BJ (cell line): ENCODE measurements at regions not wholly inside any gene's neighbourhood (a gene's known extent, or its start where the extent isn't known, plus 50 kb on each side); places are given as distances from the start of the nearest gene placed in this dataset.
A peak's percentile ranks its signal among the peaks of the same experiment; 100 is the strongest.

Source experiments
- CTCF ChIA-PET: fragments of 350-600 bp; formaldehyde crosslinking; extraction: SDS; loops from one replicate; lab custom pipeline; 2021; ENCODE audit warnings: antibody characterized with exemption, inconsistent platforms; lab: Yijun Ruan, JAX
- POLR2A ChIA-PET: fragments of 300-600 bp; sonication (Branson Sonifier 250); formaldehyde crosslinking; extraction: SDS; loops from one replicate; lab custom pipeline; 2021; ENCODE audit warnings: antibody characterized with exemption; lab: Charles Lee
- DNase-seq: peaks from one replicate; pipeline ENCODE4 v3.0.0-alpha.2; 2011; ENCODE audit warnings: low read depth
- H3K27me3 ChIP-seq: 2 replicates; pipeline ENCODE4 v1.6.0; 2011; ENCODE audit warnings: low read length; ENCODE audit not compliant: control insufficient read depth, insufficient read depth
- H3K36me3 ChIP-seq: 2 replicates; pipeline ENCODE4 v1.5.1; 2011; ENCODE audit warnings: low read length; ENCODE audit not compliant: control insufficient read depth, insufficient read depth
- H3K4me3 ChIP-seq: 2 replicates; pipeline ENCODE4 v1.5.1; 2011; ENCODE audit warnings: low read depth, mild to moderate bottlenecking, control low read depth, low read length
- TF ChIP-seq, protein P1 (sequence below): IDR thresholded peaks from 2 replicates; pipeline ENCODE4 v1.5.1; 2011; ENCODE audit warnings: low read depth, mild to moderate bottlenecking, control low read depth, inconsistent platforms, low read length, moderate library complexity; ENCODE audit not compliant: insufficient read depth

- Histone ChIP-seq H3K4me3 (no peak overlapping the region), H3K36me3 (no peaks in the 10 kb centered on the region), H3K27me3 (no peaks in the 10 kb centered on the region)
- ChIA-PET POLR2A (no interaction called here), CTCF (interaction anchor here (0.5 kb wide), 1 partner anchor 19 kb away, joined by 3 read pairs; no protein-coding TSS in a partner anchor)
- no peak for DNase-seq
- TF ChIP-seq, protein P1, sequence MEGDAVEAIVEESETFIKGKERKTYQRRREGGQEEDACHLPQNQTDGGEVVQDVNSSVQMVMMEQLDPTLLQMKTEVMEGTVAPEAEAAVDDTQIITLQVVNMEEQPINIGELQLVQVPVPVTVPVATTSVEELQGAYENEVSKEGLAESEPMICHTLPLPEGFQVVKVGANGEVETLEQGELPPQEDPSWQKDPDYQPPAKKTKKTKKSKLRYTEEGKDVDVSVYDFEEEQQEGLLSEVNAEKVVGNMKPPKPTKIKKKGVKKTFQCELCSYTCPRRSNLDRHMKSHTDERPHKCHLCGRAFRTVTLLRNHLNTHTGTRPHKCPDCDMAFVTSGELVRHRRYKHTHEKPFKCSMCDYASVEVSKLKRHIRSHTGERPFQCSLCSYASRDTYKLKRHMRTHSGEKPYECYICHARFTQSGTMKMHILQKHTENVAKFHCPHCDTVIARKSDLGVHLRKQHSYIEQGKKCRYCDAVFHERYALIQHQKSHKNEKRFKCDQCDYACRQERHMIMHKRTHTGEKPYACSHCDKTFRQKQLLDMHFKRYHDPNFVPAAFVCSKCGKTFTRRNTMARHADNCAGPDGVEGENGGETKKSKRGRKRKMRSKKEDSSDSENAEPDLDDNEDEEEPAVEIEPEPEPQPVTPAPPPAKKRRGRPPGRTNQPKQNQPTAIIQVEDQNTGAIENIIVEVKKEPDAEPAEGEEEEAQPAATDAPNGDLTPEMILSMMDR, result no peak
Observed at GRCh38 chr9:109908459-109909390, 128.7 kb downstream of the PALM2AKAP2 start.

DNA sequence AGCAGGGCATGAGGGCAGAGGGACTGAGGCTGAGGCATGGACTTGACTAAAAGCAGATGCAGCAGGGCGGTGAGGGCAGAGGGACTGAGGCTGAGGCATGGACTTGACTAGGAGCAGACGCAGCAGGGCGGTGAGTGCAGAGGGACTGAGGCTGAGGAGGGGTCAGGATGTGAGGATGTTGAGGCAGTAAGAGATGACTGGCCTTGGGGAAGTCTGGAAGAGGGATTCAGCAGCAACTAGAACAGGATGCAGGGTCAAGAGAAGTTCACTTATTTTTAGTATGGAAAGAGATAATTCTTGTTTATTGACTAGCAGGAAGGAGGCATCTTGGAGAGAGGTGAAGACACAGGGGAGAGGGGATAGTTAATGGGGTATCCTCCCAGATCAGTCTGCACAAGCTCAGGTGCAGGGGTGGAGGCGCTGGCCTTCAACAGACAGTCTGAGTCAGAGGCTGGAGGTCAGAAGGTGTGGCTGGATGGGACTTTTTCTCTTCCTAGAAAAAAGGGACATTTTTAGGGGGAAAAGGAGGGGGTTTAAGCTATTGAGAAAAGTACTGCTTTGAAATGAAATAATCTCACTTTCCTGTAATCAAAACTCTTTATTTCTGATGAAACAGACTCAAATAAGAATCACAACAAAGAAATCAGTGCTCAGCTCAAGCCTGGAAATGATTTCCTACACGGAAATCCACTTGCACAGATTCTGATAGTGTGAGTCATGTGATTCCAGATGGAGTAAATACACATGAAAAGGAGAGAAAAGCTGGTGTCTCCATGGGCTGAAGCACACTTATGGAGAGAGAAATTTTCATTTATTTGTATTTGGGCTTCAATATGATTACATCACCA, 130.9 kb downstream of the PALM2AKAP2 start:
- POLR2A ChIA-PET, result no interaction called here
- no peaks in the 10 kb centered on the region for H3K27me3 ChIP-seq
- CTCF ChIA-PET, result interaction anchor here (0.8 to 1.3 kb wide), 3 partner anchors 13 to 246 kb away, joined by 3 to 7 read pairs (median 4); no protein-coding TSS in a partner anchor

DNA sequence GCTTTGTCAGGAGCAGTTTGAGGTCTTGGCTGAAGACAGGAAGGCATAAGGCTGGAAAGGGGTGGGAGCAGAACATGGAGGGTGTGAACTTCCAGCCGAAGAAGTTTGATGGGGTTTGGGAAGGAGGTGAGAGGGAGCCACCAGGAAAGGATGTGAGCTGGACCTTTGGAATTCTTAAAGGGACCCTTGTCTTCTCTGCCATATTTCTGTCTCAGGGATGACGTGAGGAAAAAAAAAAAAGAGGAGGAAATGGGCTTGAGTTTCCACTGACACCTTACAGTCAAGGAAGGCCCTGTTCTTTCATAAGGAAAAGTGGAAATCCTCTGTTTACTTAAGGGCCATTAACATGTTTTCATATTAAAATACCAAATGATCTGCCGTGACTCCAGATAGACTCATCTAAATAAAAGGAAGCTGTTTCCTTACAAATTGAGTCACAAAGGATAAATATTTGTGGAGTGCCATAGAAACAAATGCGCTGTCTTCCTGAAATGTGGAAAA, 132.1 kb downstream of the PALM2AKAP2 start:
- Histone ChIP-seq H3K27me3 (no peaks in the 10 kb centered on the region), H3K4me3 (no peak overlapping the region), H3K36me3 (no peaks in the 10 kb centered on the region)
- peak; percentile 79 for DNase-seq
- POLR2A ChIA-PET, result interaction anchor here (0.6 to 0.7 kb wide), 2 partner anchors 244 to 326 kb away, joined by 3 to 10 read pairs; no protein-coding TSS in a partner anchor
- TF ChIP-seq, protein P1, result no peak
- CTCF ChIA-PET, result interaction anchor here (1.2 kb wide), 2 partner anchors 8 to 157 kb away, joined by 3 to 4 read pairs; no protein-coding TSS in a partner anchor

More for the DNA sequence above, 130.9 kb downstream of the PALM2AKAP2 start:
- DNase-seq, result peak; percentile 46
- no peak overlapping the region for H3K4me3 ChIP-seq
- TF ChIP-seq, protein P1, result no peak
- H3K36me3 ChIP-seq, result no peaks in the 10 kb centered on the region

- CTCF ChIA-PET, result interaction anchor here (1.2 to 2.2 kb wide), 2 partner anchors 9 to 11 kb away, joined by 3 to 8 read pairs; no protein-coding TSS in a partner anchor
Observed at GRCh38 chr9:109912726-109913460, 132.9 kb downstream of the PALM2AKAP2 start.

More at GRCh38 chr9:109912726-109913460, 132.9 kb downstream of the PALM2AKAP2 start:
- no peak for DNase-seq
- TF ChIP-seq, protein P1, result no peak
- POLR2A ChIA-PET, result interaction anchor here (0.6 to 0.7 kb wide), 2 partner anchors 244 to 326 kb away, joined by 3 to 10 read pairs; no protein-coding TSS in a partner anchor
- Histone ChIP-seq H3K4me3 (no peak overlapping the region), H3K36me3 (no peaks in the 10 kb centered on the region), H3K27me3 (no peaks in the 10 kb centered on the region)
